NCI-H1436 (cell line): ENCODE measurements at regions not wholly inside any gene's neighbourhood (a gene's known extent, or its start where the extent isn't known, plus 50 kb on each side); places are given as distances from the start of the nearest gene placed in this dataset.

Experiments
- DNase-seq: peaks from one replicate; lab custom pipeline; 2025; lab: John Stamatoyannopoulos, UW

- no peak for DNase-seq
These were observed 53.9 kb downstream of the BARX1 start for GRCh38 chr9:93900971-93901861.

DNA sequence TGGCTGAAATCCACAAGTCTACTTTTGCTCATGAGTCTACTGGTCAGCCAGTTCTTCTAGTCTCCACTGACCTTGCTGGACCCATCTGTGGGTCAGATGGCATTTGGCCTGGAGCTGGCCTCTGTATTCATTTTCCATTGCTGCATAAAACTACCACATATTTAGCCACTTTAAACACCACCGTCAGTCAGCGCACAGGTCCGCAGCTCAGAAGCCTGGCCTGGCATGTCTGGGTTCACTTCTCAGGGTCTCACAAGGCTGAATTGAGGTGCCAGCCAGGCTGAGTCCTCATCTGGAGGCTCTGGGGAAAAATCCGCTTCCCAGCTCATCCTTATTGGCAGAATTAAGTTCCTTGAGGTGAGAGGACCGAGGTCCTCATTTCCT, 54.7 kb downstream of the BARX1 start:
- no peak for DNase-seq

DNA sequence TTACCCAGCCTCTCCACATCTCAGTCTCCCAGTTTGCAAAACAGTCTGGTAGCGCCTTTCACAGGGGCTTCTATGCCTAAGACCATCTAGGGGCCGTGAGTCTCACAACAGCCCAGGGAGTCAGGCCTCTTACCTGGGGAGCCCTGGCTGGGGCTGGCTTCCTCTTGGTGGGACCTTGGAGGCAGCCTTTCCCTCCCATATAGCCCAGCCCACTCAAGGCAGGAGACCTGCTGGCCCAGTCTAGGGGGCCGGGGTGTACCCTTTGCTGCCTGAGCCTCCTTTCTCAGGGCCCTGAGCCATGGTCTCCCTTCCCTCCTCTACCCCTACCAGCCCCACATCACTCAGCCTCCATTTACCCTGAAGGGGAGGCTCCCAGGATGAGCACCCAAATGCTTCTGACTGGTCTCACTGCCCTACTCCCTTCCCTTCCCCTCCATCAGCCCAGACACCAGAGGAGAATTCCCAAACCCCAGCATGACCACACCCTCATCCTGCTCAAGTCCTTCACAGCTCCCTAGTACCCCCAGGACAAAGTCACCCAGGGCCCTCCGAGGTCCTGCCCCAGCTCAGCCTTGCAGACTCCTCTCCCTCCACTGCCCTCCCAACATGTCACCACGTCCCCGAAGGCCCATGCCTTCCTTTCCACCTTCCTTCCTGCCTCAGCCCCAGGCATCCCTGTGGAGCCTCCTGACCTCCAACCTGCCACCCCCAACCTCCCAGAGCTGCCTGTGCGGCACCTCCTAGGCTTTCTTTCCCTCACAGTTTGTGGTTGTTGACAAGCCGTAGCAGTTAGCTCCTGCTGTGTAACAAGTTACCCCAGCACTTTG, 55.3 kb downstream of the BARX1 start:
- no peak for DNase-seq

DNA sequence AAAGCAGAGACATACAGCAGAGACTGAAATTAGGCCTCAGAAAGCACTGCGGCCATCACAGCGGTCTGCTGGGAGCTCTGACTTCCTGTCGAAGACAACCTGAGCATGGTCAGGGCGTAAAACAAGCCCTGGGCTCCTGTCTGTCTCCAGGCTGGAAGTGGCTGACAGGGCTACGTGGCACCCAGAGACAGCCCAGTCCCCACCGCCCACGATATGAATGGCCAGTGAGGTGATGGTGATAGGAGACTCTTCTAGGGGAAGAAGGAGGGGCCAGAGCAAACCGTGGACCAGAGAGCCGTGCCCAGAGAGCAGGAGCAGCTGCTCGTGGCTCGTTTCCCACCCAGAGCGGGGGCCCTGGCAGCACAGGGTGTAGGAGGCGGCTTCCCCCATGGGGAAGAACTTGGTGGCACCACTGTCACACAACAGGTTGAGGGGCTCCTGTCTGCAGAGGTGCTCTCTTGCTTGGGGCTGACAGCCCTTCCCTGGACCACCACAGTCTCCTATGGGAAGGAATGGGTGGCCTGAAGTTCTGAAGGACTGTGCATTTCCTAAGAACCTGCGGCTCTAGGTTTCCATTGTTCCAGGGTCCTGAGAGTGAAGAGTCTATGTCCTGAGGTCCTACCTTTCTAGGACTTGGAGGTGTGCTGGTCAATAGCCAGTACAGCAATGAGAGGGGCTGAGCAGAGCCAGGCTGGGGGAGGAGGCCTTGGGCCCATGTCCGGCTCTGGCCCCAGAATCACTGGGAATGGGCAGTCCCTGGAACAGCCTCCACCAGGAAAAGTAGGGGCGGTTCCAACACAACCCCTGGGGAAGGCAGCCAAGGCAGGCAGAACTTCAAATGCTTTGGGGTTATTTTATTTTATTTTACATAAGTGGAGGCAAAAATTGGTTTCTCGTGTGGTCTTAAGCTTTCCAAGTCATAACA, 56.4 kb downstream of the BARX1 start:
- DNase-seq: no peak

DNA sequence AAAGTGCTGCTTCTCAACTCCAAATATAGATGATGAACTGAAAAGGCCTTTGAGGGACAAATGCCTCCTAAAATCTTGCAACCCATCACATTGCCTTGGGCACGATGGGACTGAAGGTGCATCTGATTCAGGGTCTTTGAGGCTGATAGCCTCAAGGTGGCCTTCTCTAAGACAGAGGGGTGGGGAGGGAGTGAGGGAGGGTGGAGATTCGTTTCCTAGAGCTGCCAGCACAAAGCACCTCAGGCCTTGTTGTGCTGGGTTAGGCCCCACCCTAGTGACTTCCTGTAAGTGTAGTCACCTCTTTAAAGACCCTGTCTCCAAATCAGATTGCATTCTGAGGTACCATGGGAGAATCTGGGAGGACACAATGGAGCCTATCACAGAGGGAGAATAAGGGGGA, 57.1 kb downstream of the BARX1 start:
- DNase-seq: no peak

- DNase-seq: no peak
These were observed 57.8 kb downstream of the BARX1 start for GRCh38 chr9:93897075-93897970.

- no peak for DNase-seq
These were observed 58.6 kb downstream of the BARX1 start for GRCh38 chr9:93896496-93897033.

DNA sequence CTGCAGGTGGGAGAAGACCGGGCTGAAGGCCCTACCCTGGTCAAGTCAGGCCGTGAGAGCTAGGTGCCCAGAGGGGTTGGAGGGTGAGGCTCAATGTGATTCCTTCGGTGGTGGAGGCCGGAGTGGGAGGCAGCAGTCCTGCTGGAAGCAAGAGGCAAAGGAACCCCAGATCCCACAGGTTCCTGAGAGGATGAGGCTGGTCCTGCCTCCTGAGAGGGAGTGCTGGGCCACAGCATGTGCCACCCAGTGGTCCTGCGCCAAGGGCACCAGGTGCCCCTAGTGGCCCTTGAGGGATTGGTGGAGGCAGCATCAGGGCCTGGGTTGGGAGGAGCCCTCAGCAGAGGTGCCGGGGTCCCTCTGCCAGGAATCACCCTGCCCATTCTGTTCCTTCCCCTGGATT, 59.1 kb downstream of the BARX1 start:
- no peak for DNase-seq

DNA sequence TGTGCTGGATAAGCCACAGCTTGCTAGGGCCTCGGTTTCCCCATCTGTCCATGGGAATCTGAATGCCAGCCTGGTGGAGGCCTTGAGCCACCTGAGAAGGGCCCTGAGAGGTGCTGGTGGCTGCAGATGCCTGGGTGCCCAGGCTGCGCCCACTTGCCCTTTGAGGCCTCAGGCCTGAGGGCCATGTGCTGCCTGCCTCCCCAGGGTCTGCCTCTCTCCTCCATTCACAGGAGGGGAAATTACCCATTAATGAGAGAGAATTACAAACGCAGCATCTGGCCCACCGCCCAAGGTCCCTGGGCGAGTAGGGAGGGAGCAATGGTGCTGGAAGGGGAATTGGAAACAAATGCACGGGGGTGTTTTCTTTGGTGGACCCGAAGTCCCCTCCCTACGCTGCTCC, 59.6 kb downstream of the BARX1 start:
- DNase-seq: no peak

- DNase-seq: no peak
These were observed 60.5 kb downstream of the BARX1 start for GRCh38 chr9:93894691-93895079.

GRCh38 chr9:93893899-93894690, 61.1 kb downstream of the BARX1 start:
- no peak for DNase-seq

DNA sequence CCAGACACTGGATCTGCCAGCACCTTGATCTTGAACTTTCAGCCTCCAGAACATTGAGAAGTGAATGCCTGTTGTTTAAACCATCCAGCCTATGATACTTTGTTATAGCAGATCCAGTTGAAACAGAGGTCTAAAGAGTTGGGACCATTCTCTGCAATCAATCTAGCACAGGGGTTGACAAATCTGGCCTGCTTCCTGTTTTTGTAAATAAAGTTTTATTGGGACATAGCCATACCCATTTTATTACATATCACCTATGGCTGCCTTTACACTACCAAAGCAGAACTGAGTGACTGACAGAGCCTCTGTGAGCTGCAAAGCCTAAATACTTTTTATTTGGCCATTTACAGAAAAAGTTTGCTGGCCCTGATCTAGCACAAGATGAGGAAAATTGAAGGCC, 62.0 kb downstream of the BARX1 start:
- no peak for DNase-seq

- DNase-seq: no peak
These were observed 62.4 kb downstream of the BARX1 start for GRCh38 chr9:93892748-93893147.

DNA sequence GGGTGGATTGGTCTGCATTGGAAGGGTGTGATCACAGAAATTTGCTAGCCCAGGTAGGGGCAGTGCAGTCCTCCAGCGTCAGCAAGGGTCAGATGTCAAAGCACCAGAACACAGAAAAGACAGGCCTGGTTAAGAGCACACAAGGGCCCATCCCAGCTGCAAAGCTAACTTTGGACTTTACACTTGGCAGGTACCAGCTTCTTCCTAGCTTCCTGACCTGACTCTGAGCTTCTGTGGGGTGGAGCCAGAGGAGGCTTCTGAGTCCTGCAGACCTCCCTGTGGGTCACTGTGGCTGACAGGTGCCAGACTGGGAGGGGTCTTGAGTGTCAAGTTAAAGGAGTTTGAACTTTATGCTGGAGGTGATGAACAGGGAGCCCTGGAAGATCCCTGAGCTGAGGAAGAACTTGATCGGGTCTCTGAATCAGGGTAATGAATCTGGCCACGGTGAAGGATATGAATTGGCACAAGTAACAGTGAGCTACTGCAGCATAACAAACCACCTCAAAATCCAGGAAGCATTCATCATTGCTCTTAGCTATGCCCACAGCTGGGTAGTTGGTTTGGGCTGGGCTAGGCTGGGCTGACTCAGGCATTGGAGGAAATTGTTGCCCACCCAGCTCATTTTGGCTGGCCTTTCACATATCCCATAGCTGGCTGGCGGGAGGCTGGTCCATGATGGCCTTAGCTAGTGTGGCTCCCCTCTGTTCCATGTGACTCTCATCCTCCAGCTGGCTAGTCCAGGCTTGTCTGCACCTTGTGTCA, 63.4 kb downstream of the BARX1 start:
- no peak for DNase-seq

DNA sequence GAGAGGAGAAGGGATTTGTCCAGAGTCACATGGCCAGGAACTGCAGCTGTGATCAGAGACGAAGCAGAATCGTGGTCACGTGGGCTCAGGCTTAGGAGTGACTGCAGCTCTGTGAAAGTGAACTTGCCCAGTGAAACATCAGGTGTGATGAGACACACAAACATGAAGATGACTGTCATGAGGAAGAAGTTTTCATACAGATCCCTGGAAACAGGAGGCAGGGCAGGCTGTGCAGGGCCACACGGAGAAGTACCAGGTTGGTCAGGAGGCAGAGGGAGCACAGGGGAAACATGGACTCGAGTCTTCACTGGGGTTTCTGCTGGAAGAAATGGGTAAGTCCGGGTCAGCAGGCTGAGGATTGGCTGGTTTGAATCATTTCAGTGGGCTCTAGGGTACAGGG, 64.1 kb downstream of the BARX1 start:
- no peak for DNase-seq

DNA sequence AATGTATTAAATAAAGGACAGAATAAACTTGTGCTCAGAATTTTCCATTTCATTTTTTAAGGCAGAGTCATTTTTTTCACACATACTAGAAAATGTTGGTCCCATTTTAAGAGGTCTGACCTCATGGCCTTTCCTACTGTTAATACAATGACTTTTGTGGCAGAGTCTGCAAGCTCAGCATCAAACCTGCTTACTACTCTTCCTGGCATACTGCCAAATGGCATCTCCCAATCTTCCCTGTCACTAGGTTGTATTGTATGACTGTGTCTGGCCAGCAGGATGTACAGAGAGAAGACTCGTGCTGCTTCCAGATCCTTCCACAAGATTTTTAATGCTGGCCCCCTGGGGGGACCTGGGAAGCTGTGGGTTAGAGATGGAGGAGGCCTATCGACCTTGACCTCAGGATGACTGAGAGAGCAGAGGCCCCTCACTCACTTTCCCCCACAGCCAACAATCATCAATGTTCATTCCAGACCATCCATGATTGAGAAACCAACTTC, 64.7 kb downstream of the BARX1 start:
- no peak for DNase-seq

DNA sequence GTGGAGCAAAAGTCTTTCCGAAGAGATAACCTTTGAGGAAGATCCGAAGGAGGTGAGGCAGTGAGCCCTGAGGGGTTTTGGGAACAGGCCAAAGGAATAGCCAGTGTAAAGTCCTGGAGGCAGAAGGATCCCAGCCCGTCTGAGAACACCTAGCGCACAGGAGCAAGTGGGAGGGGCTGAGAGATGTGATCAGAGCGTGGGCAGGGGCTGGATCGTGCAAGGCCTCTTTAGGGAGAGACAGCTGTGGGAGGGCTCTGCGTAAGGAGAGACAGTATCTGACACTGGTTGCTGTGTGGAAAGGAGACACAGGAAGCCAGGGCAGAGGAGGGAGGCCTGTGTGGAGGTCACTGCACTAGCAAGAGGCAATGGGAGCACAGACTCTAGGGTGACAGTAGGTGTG, 68.2 kb downstream of the BARX1 start:
- no peak for DNase-seq

DNA sequence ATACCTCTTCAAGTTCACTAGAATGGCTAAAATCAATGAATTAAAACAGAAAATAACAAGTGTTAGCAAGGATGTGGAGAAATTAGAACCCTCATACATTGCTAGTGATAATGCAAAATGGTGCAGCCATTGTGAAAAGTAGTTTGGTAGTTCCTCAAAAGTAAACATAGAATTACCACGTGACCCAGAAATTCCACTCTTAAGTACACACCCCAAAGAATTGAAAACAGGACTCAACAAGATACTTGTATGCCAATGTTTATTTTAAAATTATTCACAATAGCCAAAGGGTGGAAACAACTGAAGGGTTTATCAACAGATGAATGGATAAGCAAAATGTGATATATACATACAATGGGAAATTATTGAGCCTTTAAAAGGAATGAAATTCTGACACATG, 70.3 kb downstream of the BARX1 start:
- no peak for DNase-seq
